PC-9 (cell line): ENCODE measurements at regions not wholly inside any gene's neighbourhood (a gene's known extent, or its start where the extent isn't known, plus 50 kb on each side); places are given as distances from the start of the nearest gene placed in this dataset.
"Not testable (repeated sequence)": the region's sequence is repeated elsewhere in the genome, so short reads cannot be mapped to it uniquely, and the experiment has no call there.

Experiments used
- BruUV-seq: library from RNA; stranded (reverse); fragments of 400-500 nt; replicated peaks from 2 replicates; lab custom pipeline; 2021; lab: Mats Ljungman, UMichigan
- CTCF ChIA-PET: fragments of 300-600 bp; sonication (Branson Sonifier 250); formaldehyde crosslinking; loops from one replicate; lab custom pipeline; 2022; ENCODE audit warnings: antibody characterized with exemption; lab: Charles Lee
- POLR2A ChIA-PET: fragments of 300-600 bp; sonication (Branson Sonifier 250); formaldehyde crosslinking; loops from one replicate; lab custom pipeline; 2022; ENCODE audit warnings: antibody characterized with exemption; ENCODE audit not compliant: unreplicated experiment; lab: Charles Lee
- DNase-seq, 2 experiments: peaks; one replicate each; pipeline versions ENCODE4 v3.0.0 to v3.0.0-alpha.2; 2015 to 2022; ENCODE audit warnings: mixed read lengths in 1 of 2
- H2AFZ ChIP-seq: fragments of 200-600 bp; sonication (generic); 2 replicates; pipeline ENCODE4 v1.8.1; 2017; ENCODE audit warnings: antibody characterized with exemption
- H3F3A ChIP-seq: fragments of 200-600 bp; sonication (generic); 2 replicates; pipeline ENCODE4 v1.8.1; 2017; ENCODE audit warnings: antibody characterized with exemption, mild to moderate bottlenecking, low read depth; ENCODE audit not compliant: insufficient read depth
- H3K27ac ChIP-seq: fragments of 200-600 bp; sonication (generic); 2 replicates; pipeline ENCODE4 v1.6.1; 2016; ENCODE audit warnings: mixed run types
- H3K27me3 ChIP-seq: fragments of 200-600 bp; sonication (generic); 2 replicates; pipeline ENCODE4 v1.6.1; 2016; ENCODE audit warnings: low read depth, mixed run types; ENCODE audit not compliant: insufficient read depth
- H3K36me3 ChIP-seq: fragments of 200-600 bp; sonication (generic); 2 replicates; pipeline ENCODE4 v1.6.1; 2016; ENCODE audit warnings: low read depth, mixed run types
- H3K4me1 ChIP-seq: fragments of 200-600 bp; sonication (generic); replicated peaks from 2 replicates; pipeline ENCODE4 v1.6.1; 2016; ENCODE audit warnings: mixed run types; ENCODE audit not compliant: insufficient read depth
- H3K4me2 ChIP-seq: fragments of 200-600 bp; sonication (generic); 2 replicates; pipeline ENCODE4 v1.6.1; 2017; ENCODE audit warnings: mixed run types
- H3K4me3 ChIP-seq: fragments of 200-600 bp; sonication (generic); 2 replicates; pipeline ENCODE4 v1.6.1; 2016; ENCODE audit warnings: mixed run types
- H3K79me2 ChIP-seq: fragments of 200-600 bp; sonication (generic); 2 replicates; pipeline ENCODE4 v1.6.1; 2017; ENCODE audit warnings: low read depth, mixed run types
- H3K9me2 ChIP-seq: fragments of 200-600 bp; sonication (generic); 2 replicates; pipeline ENCODE4 v1.8.1; 2017; ENCODE audit warnings: mild to moderate bottlenecking; ENCODE audit not compliant: insufficient read depth
- H3K9me3 ChIP-seq: fragments of 200-600 bp; sonication (generic); 2 replicates; pipeline ENCODE4 v1.8.1; 2016; ENCODE audit warnings: low read depth; ENCODE audit not compliant: insufficient read depth
- H4K20me1 ChIP-seq: fragments of 200-600 bp; sonication (generic); 2 replicates; pipeline ENCODE4 v1.8.1; 2017; ENCODE audit not compliant: insufficient read depth
- EZH2 ChIP-seq: fragments of 200-600 bp; sonication (generic); IDR thresholded peaks from 2 replicates; pipeline ENCODE4 v1.8.0; 2017; ENCODE audit warnings: antibody characterized with exemption, low read depth
- intact Hi-C: fragments of 100-400 bp; cut with micrococcal nuclease; formaldehyde crosslinking; loops from one replicate; pipeline ENCODE4 v1.10.0; 2022; ENCODE audit not compliant: unreplicated experiment
- TF ChIP-seq, protein P1 (sequence below): fragments of 200-600 bp; sonication (generic); conservative IDR thresholded peaks from 2 replicates; pipeline ENCODE4 v1.6.1; 2017; ENCODE audit warnings: mixed run types, antibody characterized with exemption, mild to moderate bottlenecking, moderate library complexity

DNA sequence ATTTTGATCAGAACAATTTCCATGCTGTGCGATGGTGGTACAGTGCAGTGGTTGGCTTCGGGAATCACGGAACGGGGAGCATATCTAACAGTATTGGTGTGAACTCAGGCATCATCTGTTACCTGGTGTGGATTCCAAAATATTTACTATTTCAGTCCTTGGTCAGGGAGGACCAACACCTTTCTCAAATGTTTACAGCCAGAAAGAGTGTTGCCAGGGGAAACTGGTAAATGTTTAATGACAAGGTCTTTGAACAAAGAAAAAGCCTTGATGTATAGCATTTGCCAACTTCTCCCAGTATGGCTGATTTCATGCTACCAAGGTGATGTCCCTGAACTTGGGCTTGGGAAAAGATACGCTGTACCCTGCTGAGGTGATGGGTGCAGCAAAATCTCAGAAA, 145.6 kb upstream of the POC5 start:
- no peaks in the 10 kb centered on the region for H3K4me1 ChIP-seq
- no peak overlapping the region for H3K27ac ChIP-seq
- no peaks in the 10 kb centered on the region for H3K79me2 ChIP-seq
- no peak overlapping the region for H3K4me3 ChIP-seq
- H2AFZ ChIP-seq = no peak overlapping the region
- no peaks in the 10 kb centered on the region for H3F3A ChIP-seq
- BruUV-seq = no TSS peak
- TF ChIP-seq EZH2 = no peak
- TF ChIP-seq, protein P1, sequence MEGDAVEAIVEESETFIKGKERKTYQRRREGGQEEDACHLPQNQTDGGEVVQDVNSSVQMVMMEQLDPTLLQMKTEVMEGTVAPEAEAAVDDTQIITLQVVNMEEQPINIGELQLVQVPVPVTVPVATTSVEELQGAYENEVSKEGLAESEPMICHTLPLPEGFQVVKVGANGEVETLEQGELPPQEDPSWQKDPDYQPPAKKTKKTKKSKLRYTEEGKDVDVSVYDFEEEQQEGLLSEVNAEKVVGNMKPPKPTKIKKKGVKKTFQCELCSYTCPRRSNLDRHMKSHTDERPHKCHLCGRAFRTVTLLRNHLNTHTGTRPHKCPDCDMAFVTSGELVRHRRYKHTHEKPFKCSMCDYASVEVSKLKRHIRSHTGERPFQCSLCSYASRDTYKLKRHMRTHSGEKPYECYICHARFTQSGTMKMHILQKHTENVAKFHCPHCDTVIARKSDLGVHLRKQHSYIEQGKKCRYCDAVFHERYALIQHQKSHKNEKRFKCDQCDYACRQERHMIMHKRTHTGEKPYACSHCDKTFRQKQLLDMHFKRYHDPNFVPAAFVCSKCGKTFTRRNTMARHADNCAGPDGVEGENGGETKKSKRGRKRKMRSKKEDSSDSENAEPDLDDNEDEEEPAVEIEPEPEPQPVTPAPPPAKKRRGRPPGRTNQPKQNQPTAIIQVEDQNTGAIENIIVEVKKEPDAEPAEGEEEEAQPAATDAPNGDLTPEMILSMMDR = no peak
- no peaks in the 10 kb centered on the region for H3K36me3 ChIP-seq
- POLR2A ChIA-PET = no interaction called here
- no peaks in the 10 kb centered on the region for H3K9me3 ChIP-seq
- H4K20me1 ChIP-seq = no peaks in the 10 kb centered on the region
- no peak for DNase-seq
- intact Hi-C loops = no loop called here
- no peaks in the 10 kb centered on the region for H3K9me2 ChIP-seq
- peaks cover 39% of the 10 kb centered on the region; the same call in 1 of the 2 replicates for H3K27me3 ChIP-seq
- no peak overlapping the region for H3K4me2 ChIP-seq
- CTCF ChIA-PET = no interaction called here

DNA sequence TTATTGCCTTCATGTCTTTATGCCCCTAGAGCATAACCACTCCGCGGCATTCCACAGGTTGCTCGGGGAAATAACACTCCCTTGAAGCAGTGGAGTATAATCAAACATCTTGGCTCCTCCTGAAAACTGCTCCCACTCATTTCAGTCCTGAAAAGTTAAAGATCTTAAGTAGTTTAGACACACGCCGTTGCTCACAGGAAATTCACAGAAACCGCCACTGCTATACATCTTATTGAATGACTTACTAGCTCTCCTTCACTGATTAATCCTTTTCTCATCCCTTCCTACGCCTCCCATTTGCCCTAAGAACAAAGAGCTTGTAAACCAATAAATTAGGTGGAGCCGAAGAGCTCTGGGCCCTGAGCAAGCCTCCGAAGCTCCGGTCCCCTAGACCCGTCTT, 142.4 kb upstream of the POC5 start:
- H3K4me2 ChIP-seq, POLR2A ChIA-PET, H3K27ac ChIP-seq, H3K4me1 ChIP-seq, intact Hi-C loops, H4K20me1 ChIP-seq, H3K79me2 ChIP-seq, H2AFZ ChIP-seq, H3K36me3 ChIP-seq, H3K4me3 ChIP-seq, CTCF ChIA-PET, DNase-seq, H3K9me2 ChIP-seq, H3K9me3 ChIP-seq, BruUV-seq, H3F3A ChIP-seq: not testable (repeated sequence)
- H3K27me3 ChIP-seq = peaks cover 40% of the 10 kb centered on the region; the same call in 1 of the 2 replicates

DNA sequence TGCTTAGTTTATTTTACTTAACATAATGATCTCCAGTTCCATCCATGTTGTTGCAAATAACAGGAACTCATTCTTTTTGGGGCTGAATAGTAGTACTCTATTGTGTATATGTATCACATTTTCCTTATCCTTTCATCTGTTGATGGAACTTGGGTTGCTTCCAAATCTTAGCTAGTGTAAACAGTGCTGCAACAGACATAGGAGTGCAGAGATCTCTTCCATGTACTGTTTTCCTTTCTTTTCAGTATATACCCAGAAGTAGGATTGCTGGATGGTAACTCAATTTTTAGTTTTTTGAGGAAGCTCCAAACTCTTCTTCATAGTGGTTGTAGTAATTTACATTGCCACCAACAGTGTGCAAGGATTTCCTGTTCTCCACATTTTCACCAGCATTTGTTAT, 138.8 kb upstream of the POC5 start:
- Histone ChIP-seq H3K4me3 (no peak overlapping the region), H3K9me3 (no peaks in the 10 kb centered on the region), H3K27me3 (peaks cover 28% of the 10 kb centered on the region; the same call in 1 of the 2 replicates), H3K4me2 (no peak overlapping the region), H4K20me1 (no peaks in the 10 kb centered on the region), H3F3A (no peaks in the 10 kb centered on the region), H3K9me2 (no peaks in the 10 kb centered on the region; the same call in 1 of the 2 replicates), H2AFZ (no peak overlapping the region), H3K79me2 (no peaks in the 10 kb centered on the region), H3K27ac (no peak overlapping the region), H3K36me3 (no peaks in the 10 kb centered on the region), H3K4me1 (no peaks in the 10 kb centered on the region)
- no peak for TF ChIP-seq EZH2
- TF ChIP-seq, protein P1 = no peak
- ChIA-PET POLR2A (no interaction called here), CTCF (no interaction called here)
- no TSS peak for BruUV-seq
- intact Hi-C loops = no loop called here
- no peak for DNase-seq

DNA sequence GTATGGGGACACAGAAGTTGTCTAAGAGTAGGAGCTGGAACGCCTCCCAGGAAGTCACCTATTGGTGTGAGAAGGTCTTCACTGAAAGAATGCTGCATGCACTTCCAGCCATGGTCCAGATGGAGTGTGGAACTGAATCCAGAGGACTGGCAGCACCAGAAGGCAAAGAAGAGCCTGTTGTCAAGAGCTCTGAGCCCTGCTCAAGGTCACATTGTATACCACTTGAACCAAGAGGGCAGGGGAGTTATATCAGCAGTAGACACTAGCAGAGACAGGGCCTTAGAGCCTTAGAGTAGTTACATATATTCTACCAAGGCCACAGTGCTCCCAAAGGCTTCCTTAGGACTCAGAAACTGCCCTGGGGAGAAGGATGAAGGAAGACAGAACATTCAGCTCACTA, 130.8 kb upstream of the POC5 start:
- TF ChIP-seq EZH2 = no peak
- TF ChIP-seq, protein P1 = no peak

More for the DNA sequence above, 130.8 kb upstream of the POC5 start:
- Histone ChIP-seq H3K27ac (no peak overlapping the region), H3F3A (no peaks in the 10 kb centered on the region), H3K36me3 (no peaks in the 10 kb centered on the region), H3K27me3 (peaks cover 41% of the 10 kb centered on the region), H3K4me2 (no peak overlapping the region), H3K9me3 (no peaks in the 10 kb centered on the region), H4K20me1 (no peaks in the 10 kb centered on the region), H3K79me2 (no peaks in the 10 kb centered on the region), H3K4me3 (no peak overlapping the region), H3K4me1 (no peaks in the 10 kb centered on the region), H2AFZ (no peak overlapping the region), H3K9me2 (no peaks in the 10 kb centered on the region)
- ChIA-PET CTCF (no interaction called here), POLR2A (interaction anchor here (0.6 kb wide), 1 partner anchor 1104 kb away, joined by 3 read pairs; no protein-coding TSS in a partner anchor)
- BruUV-seq = no TSS peak
- no peak for DNase-seq
- intact Hi-C loops = no loop called here
